H1 (cell line): ENCODE measurements at regions not wholly inside any gene's neighbourhood (a gene's known extent, or its start where the extent isn't known, plus 50 kb on each side); places are given as distances from the start of the nearest gene placed in this dataset.

Source experiments
- CHD2 ChIP-seq: IDR thresholded peaks from 2 replicates; pipeline ENCODE4 v1.6.1; 2012; ENCODE audit warnings: low read length, improper control_type of control experiment
- GTF2F1 ChIP-seq: IDR thresholded peaks from 2 replicates; pipeline ENCODE4 v1.6.1; 2012; ENCODE audit warnings: low read depth, low read length, improper control_type of control experiment, borderline replicate concordance
- JUN ChIP-seq: IDR thresholded peaks from 2 replicates; pipeline ENCODE4 v1.6.1; 2011; ENCODE audit warnings: low read depth, mild to moderate bottlenecking, improper control_type of control experiment, low read length
- JUND ChIP-seq: IDR thresholded peaks from 2 replicates; pipeline ENCODE4 v1.6.1; 2011; ENCODE audit warnings: mild to moderate bottlenecking, improper control_type of control experiment, low read length
- POLR2AphosphoS5 ChIP-seq: IDR thresholded peaks from 2 replicates; pipeline ENCODE4 v1.6.1; 2011; ENCODE audit warnings: low read depth, low read length
- RAD21 ChIP-seq, 2 experiments: IDR thresholded peaks in 1 of 2; conservative IDR thresholded peaks in 1 of 2; 2 replicates each; pipeline ENCODE4 v1.6.1; 2011; ENCODE audit warnings: low read depth in 2 of 2, low read length in 2 of 2, improper control_type of control experiment in 1 of 2, inconsistent platforms in 1 of 2, mild to moderate bottlenecking in 1 of 2, moderate library complexity in 1 of 2
- SIN3A ChIP-seq, 2 experiments: IDR thresholded peaks in 1 of 2; conservative IDR thresholded peaks in 1 of 2; 2 replicates each; pipeline ENCODE4 v1.6.1; 2011 to 2012; ENCODE audit warnings: low read length in 2 of 2, improper control_type of control experiment in 1 of 2, low read depth in 1 of 2, mild to moderate bottlenecking in 1 of 2
- SUZ12 ChIP-seq: fragments of 200-600 bp; sonication (generic); IDR thresholded peaks from 2 replicates; pipeline ENCODE4 v1.6.1; 2012; ENCODE audit warnings: mild to moderate bottlenecking, inconsistent platforms, low read length, moderate library complexity, mixed read lengths
- TBP ChIP-seq: IDR thresholded peaks from 2 replicates; pipeline ENCODE4 v1.6.1; 2011; ENCODE audit warnings: low read depth, low read length, improper control_type of control experiment
- YY1 ChIP-seq: IDR thresholded peaks from 2 replicates; pipeline ENCODE4 v1.6.1; 2011; ENCODE audit warnings: low read depth, mild to moderate bottlenecking, low read length
- TF ChIP-seq, protein P1 (sequence below), 3 experiments: IDR thresholded peaks; 1 replicate in 2 of 3; 2 replicates in 1 of 3; pipeline versions ENCODE4 v1.5.1 to v1.6.1; 2011; ENCODE audit warnings: low read length in 3 of 3, mild to moderate bottlenecking in 3 of 3, inconsistent platforms in 2 of 3, low read depth in 1 of 3, moderate library complexity in 1 of 3; ENCODE audit not compliant: insufficient read depth in 1 of 3; ENCODE audit errors: control extremely low read depth in 1 of 3
- TF ChIP-seq, protein P2 (sequence below): IDR thresholded peaks from 2 replicates; pipeline ENCODE4 v1.6.1; 2011; ENCODE audit warnings: low read depth, mild to moderate bottlenecking, low read length; ENCODE audit not compliant: insufficient read depth

DNA sequence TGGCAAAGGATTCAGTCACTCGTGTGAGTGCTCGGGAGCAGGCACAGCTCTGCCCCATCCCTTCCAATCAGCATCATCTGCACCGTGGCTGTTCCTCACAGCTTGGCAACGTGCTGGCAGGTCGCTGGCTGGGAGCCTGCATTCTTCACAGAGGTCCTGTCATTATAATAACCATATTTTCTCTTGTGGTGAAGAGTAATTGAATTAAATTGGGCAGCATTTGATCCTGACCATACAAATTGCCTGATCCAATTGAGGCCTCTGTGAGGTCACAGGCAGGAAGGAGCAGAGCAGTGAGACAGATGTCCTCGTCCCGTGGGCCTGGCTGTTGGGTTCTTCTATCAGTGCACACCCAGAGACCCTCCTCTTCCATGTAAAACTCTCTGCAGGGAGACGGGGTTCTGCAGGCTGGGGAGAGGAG lies 407.8 kb downstream of the COG6 start:
- TF ChIP-seq SIN3A (conservative IDR thresholded peaks at IDR 0.05 in 1 of 2, IDR thresholded peaks at IDR 0.05 in 1 of 2; ENCODE audit: low read depth in 1 of 2, low read length in 2 of 2): no peak
- TF ChIP-seq, protein P1, sequence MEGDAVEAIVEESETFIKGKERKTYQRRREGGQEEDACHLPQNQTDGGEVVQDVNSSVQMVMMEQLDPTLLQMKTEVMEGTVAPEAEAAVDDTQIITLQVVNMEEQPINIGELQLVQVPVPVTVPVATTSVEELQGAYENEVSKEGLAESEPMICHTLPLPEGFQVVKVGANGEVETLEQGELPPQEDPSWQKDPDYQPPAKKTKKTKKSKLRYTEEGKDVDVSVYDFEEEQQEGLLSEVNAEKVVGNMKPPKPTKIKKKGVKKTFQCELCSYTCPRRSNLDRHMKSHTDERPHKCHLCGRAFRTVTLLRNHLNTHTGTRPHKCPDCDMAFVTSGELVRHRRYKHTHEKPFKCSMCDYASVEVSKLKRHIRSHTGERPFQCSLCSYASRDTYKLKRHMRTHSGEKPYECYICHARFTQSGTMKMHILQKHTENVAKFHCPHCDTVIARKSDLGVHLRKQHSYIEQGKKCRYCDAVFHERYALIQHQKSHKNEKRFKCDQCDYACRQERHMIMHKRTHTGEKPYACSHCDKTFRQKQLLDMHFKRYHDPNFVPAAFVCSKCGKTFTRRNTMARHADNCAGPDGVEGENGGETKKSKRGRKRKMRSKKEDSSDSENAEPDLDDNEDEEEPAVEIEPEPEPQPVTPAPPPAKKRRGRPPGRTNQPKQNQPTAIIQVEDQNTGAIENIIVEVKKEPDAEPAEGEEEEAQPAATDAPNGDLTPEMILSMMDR (IDR thresholded peaks at IDR 0.05; ENCODE audit: control extremely low read depth in 1 of 3, insufficient read depth in 1 of 3, low read depth in 1 of 3, low read length in 3 of 3): no peak
- TF ChIP-seq GTF2F1: no peak
- no peak for TF ChIP-seq TBP
- TF ChIP-seq, protein P2, sequence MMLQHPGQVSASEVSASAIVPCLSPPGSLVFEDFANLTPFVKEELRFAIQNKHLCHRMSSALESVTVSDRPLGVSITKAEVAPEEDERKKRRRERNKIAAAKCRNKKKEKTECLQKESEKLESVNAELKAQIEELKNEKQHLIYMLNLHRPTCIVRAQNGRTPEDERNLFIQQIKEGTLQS: no peak
- TF ChIP-seq JUN: no peak
- no peak for TF ChIP-seq RAD21 (IDR thresholded peaks at IDR 0.05 in 1 of 2, conservative IDR thresholded peaks at IDR 0.05 in 1 of 2; ENCODE audit: low read depth in 2 of 2, low read length in 2 of 2)
- no peak for TF ChIP-seq YY1
- no peak for TF ChIP-seq POLR2AphosphoS5
- no peak for TF ChIP-seq JUND
- TF ChIP-seq SUZ12: no peak
- no peak for TF ChIP-seq CHD2
